ENCODE measurements at regions not wholly inside any gene's neighbourhood (a gene's known extent, or its start where the extent isn't known, plus 50 kb on each side); places are given as distances from the start of the nearest gene placed in this dataset.

GRCh38 chr17:53314521-53314920 lies 508.2 kb upstream of the KIF2B start:
- peaks cover 30% of the 10 kb centered on the region for H3K9me3 Mint-ChIP-seq
- H3K4me1 Mint-ChIP-seq (ENCODE audit: low read depth): no peaks in the 10 kb centered on the region
- no peak for TF ChIP-seq CTCF (IDR thresholded peaks at IDR 0.05)
- no peaks in the 10 kb centered on the region for H3K36me3 Mint-ChIP-seq (ENCODE audit: low read depth)
- no peak for DNase-seq
- H3K4me3 Mint-ChIP-seq: no peak overlapping the region
- no peak overlapping the region for H3K27ac Mint-ChIP-seq
- H3K27me3 Mint-ChIP-seq (ENCODE audit: insufficient read depth): no peaks in the 10 kb centered on the region

GRCh38 chr17:53313746-53314145 lies 509.0 kb upstream of the KIF2B start:
- Mint-ChIP-seq H3K4me1 (ENCODE audit: low read depth) (no peaks in the 10 kb centered on the region), H3K4me3 (no peak overlapping the region), H3K27me3 (ENCODE audit: insufficient read depth) (no peaks in the 10 kb centered on the region), H3K27ac (no peak overlapping the region), H3K36me3 (ENCODE audit: low read depth) (no peaks in the 10 kb centered on the region), H3K9me3 (peaks cover 38% of the 10 kb centered on the region)
- no peak for TF ChIP-seq CTCF (IDR thresholded peaks at IDR 0.05)
- peak; percentile 7 for DNase-seq

- H3K9me3 Mint-ChIP-seq: peaks cover 23% of the 10 kb centered on the region
- no peak overlapping the region for H3K4me3 Mint-ChIP-seq
- no peak overlapping the region for H3K27ac Mint-ChIP-seq
- no peaks in the 10 kb centered on the region for H3K36me3 Mint-ChIP-seq (ENCODE audit: low read depth)
- TF ChIP-seq CTCF (IDR thresholded peaks at IDR 0.05): no peak
- no peaks in the 10 kb centered on the region for H3K27me3 Mint-ChIP-seq (ENCODE audit: insufficient read depth)
- DNase-seq: no peak
- H3K4me1 Mint-ChIP-seq (ENCODE audit: low read depth): no peaks in the 10 kb centered on the region
These were observed 544.3 kb upstream of the KIF2B start for GRCh38 chr17:53278466-53278865.

GRCh38 chr17:53273126-53273525 lies 549.6 kb upstream of the KIF2B start:
- DNase-seq: no peak
- Mint-ChIP-seq H3K36me3 (ENCODE audit: low read depth) (no peaks in the 10 kb centered on the region), H3K4me3 (no peak overlapping the region), H3K4me1 (ENCODE audit: low read depth) (no peaks in the 10 kb centered on the region), H3K27me3 (ENCODE audit: insufficient read depth) (no peaks in the 10 kb centered on the region), H3K9me3 (peaks cover 7% of the 10 kb centered on the region), H3K27ac (no peak overlapping the region)
- no peak for TF ChIP-seq CTCF (IDR thresholded peaks at IDR 0.05)

- no peak for TF ChIP-seq CTCF (IDR thresholded peaks at IDR 0.05)
- no peaks in the 10 kb centered on the region; the same call in 1 of the 2 replicates for H3K27me3 Mint-ChIP-seq (ENCODE audit: insufficient read depth)
- no peaks in the 10 kb centered on the region for H3K36me3 Mint-ChIP-seq (ENCODE audit: low read depth)
- no peaks in the 10 kb centered on the region for H3K4me1 Mint-ChIP-seq (ENCODE audit: low read depth)
- no peak for DNase-seq
- H3K9me3 Mint-ChIP-seq: peaks cover 13% of the 10 kb centered on the region
- H3K4me3 Mint-ChIP-seq: no peak overlapping the region
- H3K27ac Mint-ChIP-seq: no peak overlapping the region
These were observed 551.8 kb upstream of the KIF2B start for GRCh38 chr17:53270936-53271335.

GRCh38 chr17:53264730-53265129 lies 558.0 kb upstream of the KIF2B start:
- Mint-ChIP-seq H3K27ac (no peak overlapping the region), H3K36me3 (ENCODE audit: low read depth) (no peaks in the 10 kb centered on the region), H3K9me3 (peaks cover 26% of the 10 kb centered on the region), H3K27me3 (ENCODE audit: insufficient read depth) (no peaks in the 10 kb centered on the region; the same call in 1 of the 2 replicates), H3K4me1 (ENCODE audit: low read depth) (no peaks in the 10 kb centered on the region), H3K4me3 (no peak overlapping the region)
- TF ChIP-seq CTCF (IDR thresholded peaks at IDR 0.05): no peak
- DNase-seq: no peak
